Uterus (tissue), 2 donors: ENCODE measurements at regions not wholly inside any gene's neighbourhood (a gene's known extent, or its start where the extent isn't known, plus 50 kb on each side); places are given as distances from the start of the nearest gene placed in this dataset.

Experiments
- POLR2A ChIP-seq, 2 donors: fragments of 450-650 bp; IDR thresholded peaks; one replicate each; pipeline ENCODE4 v1.6.1; 2016; ENCODE audit warnings: antibody characterized with exemption in 2 of 2, mild to moderate bottlenecking in 1 of 2, moderate library complexity in 1 of 2
- TF ChIP-seq, protein P1 (sequence below), 4 experiments: fragments of 200-600 bp in 2 of 4; fragments of 450-650 bp in 2 of 4; sonication (generic) in 2 of 4; IDR thresholded peaks; one replicate each; pipeline ENCODE4 v1.5.1; 2016 to 2019; ENCODE audit warnings: antibody characterized with exemption in 4 of 4, mild to moderate bottlenecking in 2 of 4, moderate library complexity in 1 of 4

DNA sequence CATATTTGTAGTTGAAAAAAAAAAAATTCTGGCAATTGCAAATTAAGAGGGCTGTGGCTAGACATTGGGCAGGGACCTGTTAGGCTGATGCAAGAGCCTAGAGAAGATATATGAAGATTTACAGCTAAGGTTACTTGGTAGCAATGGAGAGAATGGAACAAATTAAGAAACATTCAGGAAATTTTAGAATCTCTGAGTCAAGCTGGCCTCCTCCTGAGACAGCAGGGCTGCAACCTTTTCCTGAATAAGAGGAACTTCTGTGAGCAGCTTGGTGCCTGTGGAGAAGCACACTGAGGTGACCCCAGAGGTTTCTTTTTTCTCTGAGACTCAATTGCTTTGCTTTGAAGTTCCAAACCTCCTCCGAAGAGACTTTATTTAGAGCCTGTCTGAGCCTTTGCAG is 118.6 kb upstream of the LRATD1 start:
- no peak for TF ChIP-seq POLR2A (IDR thresholded peaks at IDR 0.05)
- TF ChIP-seq, protein P1, sequence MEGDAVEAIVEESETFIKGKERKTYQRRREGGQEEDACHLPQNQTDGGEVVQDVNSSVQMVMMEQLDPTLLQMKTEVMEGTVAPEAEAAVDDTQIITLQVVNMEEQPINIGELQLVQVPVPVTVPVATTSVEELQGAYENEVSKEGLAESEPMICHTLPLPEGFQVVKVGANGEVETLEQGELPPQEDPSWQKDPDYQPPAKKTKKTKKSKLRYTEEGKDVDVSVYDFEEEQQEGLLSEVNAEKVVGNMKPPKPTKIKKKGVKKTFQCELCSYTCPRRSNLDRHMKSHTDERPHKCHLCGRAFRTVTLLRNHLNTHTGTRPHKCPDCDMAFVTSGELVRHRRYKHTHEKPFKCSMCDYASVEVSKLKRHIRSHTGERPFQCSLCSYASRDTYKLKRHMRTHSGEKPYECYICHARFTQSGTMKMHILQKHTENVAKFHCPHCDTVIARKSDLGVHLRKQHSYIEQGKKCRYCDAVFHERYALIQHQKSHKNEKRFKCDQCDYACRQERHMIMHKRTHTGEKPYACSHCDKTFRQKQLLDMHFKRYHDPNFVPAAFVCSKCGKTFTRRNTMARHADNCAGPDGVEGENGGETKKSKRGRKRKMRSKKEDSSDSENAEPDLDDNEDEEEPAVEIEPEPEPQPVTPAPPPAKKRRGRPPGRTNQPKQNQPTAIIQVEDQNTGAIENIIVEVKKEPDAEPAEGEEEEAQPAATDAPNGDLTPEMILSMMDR (IDR thresholded peaks at IDR 0.05) = no peak
